22Rv1 (cell line): ENCODE measurements at regions not wholly inside any gene's neighbourhood (a gene's known extent, or its start where the extent isn't known, plus 50 kb on each side); places are given as distances from the start of the nearest gene placed in this dataset.

Experiments
- H3K27ac ChIP-seq: fragments of 450-650 bp; 2 replicates; pipeline ENCODE4 v1.5.1; 2017
- CTCF ChIP-seq: fragments of 450-650 bp; IDR thresholded peaks from 2 replicates; pipeline ENCODE4 v1.5.1; 2017; ENCODE audit warnings: mild to moderate bottlenecking
- ZFX ChIP-seq: fragments of 450-650 bp; IDR thresholded peaks from 2 replicates; pipeline ENCODE4 v1.6.1; 2017; ENCODE audit warnings: antibody characterized with exemption, borderline replicate concordance

GRCh38 chr12:94762943-94763342, 112.6 kb upstream of the TMCC3 start:
- no peak overlapping the region for H3K27ac ChIP-seq
- TF ChIP-seq CTCF = no peak
- TF ChIP-seq ZFX = no peak

- H3K27ac ChIP-seq = no peak overlapping the region
- TF ChIP-seq ZFX (no peak), CTCF (no peak)
Measured at GRCh38 chr12:94762259-94762942, 112.0 kb upstream of the TMCC3 start.

GRCh38 chr12:94761559-94761958, 111.2 kb upstream of the TMCC3 start:
- H3K27ac ChIP-seq = no peak overlapping the region
- TF ChIP-seq ZFX (no peak), CTCF (no peak)

GRCh38 chr12:94760786-94761185, 110.4 kb upstream of the TMCC3 start:
- TF ChIP-seq ZFX (no peak), CTCF (no peak)
- H3K27ac ChIP-seq = no peak overlapping the region

- no peak overlapping the region for H3K27ac ChIP-seq
- TF ChIP-seq ZFX (no peak), CTCF (no peak)
Measured at GRCh38 chr12:94756789-94757188, 106.4 kb upstream of the TMCC3 start.

GRCh38 chr12:94755598-94755997, 105.2 kb upstream of the TMCC3 start:
- H3K27ac ChIP-seq = no peak overlapping the region
- TF ChIP-seq ZFX (no peak), CTCF (no peak)

GRCh38 chr12:94754653-94755052, 104.3 kb upstream of the TMCC3 start:
- TF ChIP-seq ZFX (no peak), CTCF (peak; percentile 52)
- no peak overlapping the region for H3K27ac ChIP-seq
